Breast epithelium (tissue), 4 donors: ENCODE measurements at regions not wholly inside any gene's neighbourhood (a gene's known extent, or its start where the extent isn't known, plus 50 kb on each side); places are given as distances from the start of the nearest gene placed in this dataset.

ENCODE experiments used
- DNase-seq, 2 donors: peaks; one replicate each; pipeline ENCODE4 v3.0.0-alpha.2; 2019; ENCODE audit warnings: low spot score in 2 of 2
- H3K27ac ChIP-seq, 2 donors: fragments of 200-600 bp; sonication (generic) in 1 of 2; one replicate each; pipeline ENCODE4 v1.5.1; 2016 to 2019; ENCODE audit warnings: mild to moderate bottlenecking in 1 of 2
- H3K27me3 ChIP-seq, 2 donors: fragments of 200-600 bp; sonication (generic) in 1 of 2; one replicate each; pipeline versions ENCODE4 v1.5.1 to v1.6.0; 2017 to 2019; ENCODE audit warnings: control low read depth in 1 of 2, mild to moderate bottlenecking in 1 of 2
- H3K36me3 ChIP-seq: fragments of 200-600 bp; one replicate; pipeline ENCODE4 v1.5.1; 2019
- H3K4me1 ChIP-seq, 2 donors: fragments of 200-600 bp; sonication (generic); one replicate each; pipeline ENCODE4 v1.5.1; 2016 to 2019; ENCODE audit warnings: control low read depth in 1 of 2
- H3K4me3 ChIP-seq, 3 donors: fragments of 200-600 bp; sonication (generic); 1 replicate in 2 of 3; 2 replicates in 1 of 3; pipeline ENCODE4 v1.5.1; 2016 to 2019; ENCODE audit warnings: mild to moderate bottlenecking in 3 of 3, moderate library complexity in 2 of 3
- H3K9me3 ChIP-seq, 2 donors: fragments of 200-600 bp; sonication (generic) in 1 of 2; one replicate each; pipeline ENCODE4 v1.5.1; 2016 to 2019; ENCODE audit warnings: control low read depth in 1 of 2
- POLR2A ChIP-seq: fragments of 450-650 bp; IDR thresholded peaks from one replicate; pipeline ENCODE4 v1.6.1; 2016; ENCODE audit warnings: antibody characterized with exemption, mild to moderate bottlenecking, moderate library complexity
- POLR2AphosphoS5 ChIP-seq, 3 donors: sonication (generic); formaldehyde crosslinking; IDR thresholded peaks; one replicate each; pipeline ENCODE4 v1.6.1; 2017; ENCODE audit warnings: antibody characterized with exemption in 3 of 3
- intact Hi-C: fragments of 100-400 bp; cut with DNase I; formaldehyde crosslinking; loops from one replicate; pipeline ENCODE4 v1.15.1; 2023; ENCODE audit warnings: low total_unique reads
- TF ChIP-seq, protein P1 (sequence below), 3 donors: fragments of 450-650 bp; IDR thresholded peaks; one replicate each; pipeline ENCODE4 v1.5.1; 2016 to 2017; ENCODE audit warnings: antibody characterized with exemption in 3 of 3, mild to moderate bottlenecking in 3 of 3, moderate library complexity in 3 of 3

DNA sequence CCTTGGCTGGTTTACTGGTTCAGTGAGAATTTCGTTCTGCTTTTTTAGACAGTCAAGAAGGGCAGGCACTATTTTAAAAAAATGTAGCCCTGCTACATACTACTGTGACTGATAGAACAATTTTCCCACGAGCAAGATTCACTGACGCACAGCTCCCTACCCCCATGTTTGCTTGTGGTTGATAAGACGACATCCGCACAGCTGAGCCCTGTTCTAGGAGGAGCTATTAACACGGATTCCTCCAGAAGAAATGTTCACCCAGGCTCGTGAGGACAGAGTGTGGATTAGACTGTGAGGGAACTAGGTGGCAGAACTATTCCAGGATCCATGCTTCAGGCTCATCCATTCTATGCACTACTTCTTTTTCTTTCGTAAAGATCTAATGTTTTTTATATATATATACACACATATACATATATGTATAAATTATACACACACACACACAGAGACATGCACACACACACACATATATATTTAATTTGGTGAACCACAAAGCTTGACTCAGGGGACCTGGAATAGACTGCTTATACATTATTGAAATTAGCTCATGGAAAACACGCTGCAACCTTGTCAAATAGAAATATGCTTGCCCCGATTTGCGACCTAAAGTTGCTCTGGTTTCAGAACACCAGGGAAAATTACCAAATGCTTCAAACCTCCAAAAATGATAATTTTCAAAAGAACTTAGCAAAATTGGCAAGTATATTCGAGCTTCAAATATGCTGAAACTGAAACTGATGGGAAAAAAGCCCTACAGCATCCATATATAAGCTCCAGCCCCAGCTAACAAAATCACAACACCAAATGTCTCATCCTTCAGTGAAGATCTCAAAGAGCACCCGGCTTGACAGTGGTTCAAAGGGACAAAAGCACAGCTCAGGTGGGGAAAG, 370.4 kb downstream of the SOCS6 start:
- no peak overlapping the region for H3K4me3 ChIP-seq
- no peak for DNase-seq
- no peaks in the 10 kb centered on the region for H3K4me1 ChIP-seq
- no peak overlapping the region for H3K27ac ChIP-seq
- no peaks in the 10 kb centered on the region for H3K36me3 ChIP-seq
- intact Hi-C loops: no loop called here
- no peaks in the 10 kb centered on the region for H3K9me3 ChIP-seq
- TF ChIP-seq POLR2AphosphoS5 (IDR thresholded peaks at IDR 0.05) (no peak), POLR2A (no peak)
- TF ChIP-seq, protein P1, sequence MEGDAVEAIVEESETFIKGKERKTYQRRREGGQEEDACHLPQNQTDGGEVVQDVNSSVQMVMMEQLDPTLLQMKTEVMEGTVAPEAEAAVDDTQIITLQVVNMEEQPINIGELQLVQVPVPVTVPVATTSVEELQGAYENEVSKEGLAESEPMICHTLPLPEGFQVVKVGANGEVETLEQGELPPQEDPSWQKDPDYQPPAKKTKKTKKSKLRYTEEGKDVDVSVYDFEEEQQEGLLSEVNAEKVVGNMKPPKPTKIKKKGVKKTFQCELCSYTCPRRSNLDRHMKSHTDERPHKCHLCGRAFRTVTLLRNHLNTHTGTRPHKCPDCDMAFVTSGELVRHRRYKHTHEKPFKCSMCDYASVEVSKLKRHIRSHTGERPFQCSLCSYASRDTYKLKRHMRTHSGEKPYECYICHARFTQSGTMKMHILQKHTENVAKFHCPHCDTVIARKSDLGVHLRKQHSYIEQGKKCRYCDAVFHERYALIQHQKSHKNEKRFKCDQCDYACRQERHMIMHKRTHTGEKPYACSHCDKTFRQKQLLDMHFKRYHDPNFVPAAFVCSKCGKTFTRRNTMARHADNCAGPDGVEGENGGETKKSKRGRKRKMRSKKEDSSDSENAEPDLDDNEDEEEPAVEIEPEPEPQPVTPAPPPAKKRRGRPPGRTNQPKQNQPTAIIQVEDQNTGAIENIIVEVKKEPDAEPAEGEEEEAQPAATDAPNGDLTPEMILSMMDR (IDR thresholded peaks at IDR 0.05): no peak
- H3K27me3 ChIP-seq: no peaks in the 10 kb centered on the region

DNA sequence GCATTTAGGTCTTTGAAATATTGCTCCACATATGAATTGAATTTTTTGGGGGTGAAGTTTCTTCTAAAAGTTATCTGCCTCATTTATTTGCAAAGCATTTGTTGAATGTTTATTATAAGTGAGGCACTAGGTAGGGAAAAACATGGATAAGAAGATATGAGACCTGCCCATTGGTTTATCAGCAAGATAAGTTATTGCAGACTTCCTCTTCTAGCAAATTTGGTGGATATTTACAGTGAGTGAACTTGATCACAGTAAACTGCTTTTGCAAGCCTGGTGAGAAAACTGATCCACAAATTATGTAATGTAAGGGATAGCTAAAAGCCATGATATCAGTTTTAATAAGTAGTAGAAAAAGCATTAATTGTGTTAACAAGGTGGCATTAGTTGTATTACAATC, 364.8 kb downstream of the SOCS6 start:
- no peaks in the 10 kb centered on the region for H3K27me3 ChIP-seq
- no peak for DNase-seq
- no peak overlapping the region for H3K27ac ChIP-seq
- H3K4me1 ChIP-seq: no peaks in the 10 kb centered on the region
- intact Hi-C loops: no loop called here
- no peak overlapping the region for H3K4me3 ChIP-seq
- H3K9me3 ChIP-seq: no peaks in the 10 kb centered on the region
- no peak for TF ChIP-seq POLR2A
- TF ChIP-seq, protein P1 (IDR thresholded peaks at IDR 0.05): no peak
- TF ChIP-seq POLR2AphosphoS5 (IDR thresholded peaks at IDR 0.05): no peak
- H3K36me3 ChIP-seq: no peaks in the 10 kb centered on the region

DNA sequence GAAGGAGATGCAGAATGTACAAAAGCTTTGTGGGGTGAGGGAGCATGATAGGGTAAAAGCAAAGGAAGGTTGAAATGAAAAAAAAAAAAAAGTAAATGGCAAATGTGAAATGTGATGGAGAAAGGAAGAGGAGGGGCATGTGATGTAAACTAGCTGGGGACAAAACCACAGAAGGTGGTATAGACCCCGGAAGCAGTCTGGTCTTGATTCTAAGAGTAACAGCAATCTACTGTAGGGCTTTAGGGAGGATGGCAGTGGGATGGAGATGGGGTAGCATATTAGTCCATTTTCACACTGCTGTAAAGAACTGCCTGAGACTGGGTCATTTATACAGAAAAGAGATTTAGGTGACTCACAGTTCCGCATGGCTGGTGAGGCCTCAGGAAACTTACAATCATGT, 362.0 kb downstream of the SOCS6 start:
- intact Hi-C loops: no loop called here

DNA sequence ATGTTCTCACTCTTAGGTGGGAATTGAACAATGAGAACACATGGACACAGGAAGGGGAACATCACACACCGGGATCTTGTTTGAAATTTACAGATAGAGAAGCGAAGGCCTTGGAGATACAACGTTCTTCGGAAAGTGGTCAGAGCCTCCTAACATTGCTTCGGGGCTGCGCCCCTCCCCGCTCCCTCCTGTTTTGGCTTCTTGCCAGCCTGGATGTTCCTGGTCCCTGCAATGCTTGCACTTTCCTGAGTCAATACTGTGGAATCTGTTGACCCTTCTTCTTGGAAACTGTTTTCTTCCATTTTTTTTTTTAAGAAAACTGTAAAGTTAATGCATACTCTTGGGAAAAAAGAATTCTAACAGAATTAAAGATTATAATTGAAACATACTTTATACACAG, 360.8 kb downstream of the SOCS6 start:
- H3K36me3 ChIP-seq: no peaks in the 10 kb centered on the region
- DNase-seq: no peak
- no peak overlapping the region for H3K27ac ChIP-seq
- intact Hi-C loops: no loop called here
- H3K9me3 ChIP-seq: no peaks in the 10 kb centered on the region
- no peaks in the 10 kb centered on the region for H3K4me1 ChIP-seq
- TF ChIP-seq POLR2AphosphoS5 (IDR thresholded peaks at IDR 0.05): no peak
- TF ChIP-seq POLR2A: no peak
- TF ChIP-seq, protein P1 (IDR thresholded peaks at IDR 0.05): no peak
- H3K27me3 ChIP-seq: no peaks in the 10 kb centered on the region
- no peak overlapping the region for H3K4me3 ChIP-seq

More for the DNA sequence above, 362.0 kb downstream of the SOCS6 start:
- TF ChIP-seq, protein P1 (IDR thresholded peaks at IDR 0.05): no peak
- TF ChIP-seq POLR2A (no peak), POLR2AphosphoS5 (IDR thresholded peaks at IDR 0.05) (no peak)
- DNase-seq: no peak
- no peaks in the 10 kb centered on the region for H3K4me1 ChIP-seq
- H3K4me3 ChIP-seq: no peak overlapping the region
- H3K27me3 ChIP-seq: no peaks in the 10 kb centered on the region
- no peaks in the 10 kb centered on the region for H3K9me3 ChIP-seq
- no peaks in the 10 kb centered on the region for H3K36me3 ChIP-seq
- no peak overlapping the region for H3K27ac ChIP-seq

DNA sequence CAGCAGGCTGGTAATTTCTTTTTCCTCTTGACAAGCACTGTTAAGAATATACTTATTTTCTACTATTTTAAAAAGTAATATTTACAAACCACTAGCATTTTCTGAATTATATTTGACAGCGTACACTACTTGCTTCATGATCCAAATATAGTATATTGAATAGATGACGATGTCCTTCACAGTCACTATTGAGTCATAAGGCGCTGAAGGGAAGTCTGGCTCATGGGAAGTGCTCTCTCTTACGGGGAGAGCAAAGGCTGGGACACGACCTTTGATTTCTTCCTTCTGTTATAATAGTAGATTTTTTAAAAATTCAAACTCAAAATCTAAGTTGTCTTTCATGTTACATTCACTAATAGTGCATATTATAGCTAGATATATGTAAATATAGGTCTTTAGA, 357.1 kb downstream of the SOCS6 start:
- TF ChIP-seq POLR2AphosphoS5 (IDR thresholded peaks at IDR 0.05): no peak
- TF ChIP-seq POLR2A: no peak
- TF ChIP-seq, protein P1 (IDR thresholded peaks at IDR 0.05): no peak
- Histone ChIP-seq H3K27me3 (no peaks in the 10 kb centered on the region), H3K4me1 (no peaks in the 10 kb centered on the region), H3K4me3 (no peak overlapping the region), H3K27ac (no peak overlapping the region), H3K9me3 (no peaks in the 10 kb centered on the region), H3K36me3 (no peaks in the 10 kb centered on the region)
- DNase-seq: no peak
- intact Hi-C loops: loop anchor here (2.0 kb wide), 1 partner anchor 43 kb away; no protein-coding TSS in a partner anchor
